Limb (tissue), 2 donors: ENCODE measurements at regions not wholly inside any gene's neighbourhood (a gene's known extent, or its start where the extent isn't known, plus 50 kb on each side); places are given as distances from the start of the nearest gene placed in this dataset.
A peak's percentile ranks its signal among the peaks of the same experiment; 100 is the strongest.

Experiments
- DNase-seq, 2 donors: peaks; one replicate each; pipeline ENCODE4 v3.0.0-alpha.2; 2016; ENCODE audit errors: extremely low spot score in 2 of 2

DNA sequence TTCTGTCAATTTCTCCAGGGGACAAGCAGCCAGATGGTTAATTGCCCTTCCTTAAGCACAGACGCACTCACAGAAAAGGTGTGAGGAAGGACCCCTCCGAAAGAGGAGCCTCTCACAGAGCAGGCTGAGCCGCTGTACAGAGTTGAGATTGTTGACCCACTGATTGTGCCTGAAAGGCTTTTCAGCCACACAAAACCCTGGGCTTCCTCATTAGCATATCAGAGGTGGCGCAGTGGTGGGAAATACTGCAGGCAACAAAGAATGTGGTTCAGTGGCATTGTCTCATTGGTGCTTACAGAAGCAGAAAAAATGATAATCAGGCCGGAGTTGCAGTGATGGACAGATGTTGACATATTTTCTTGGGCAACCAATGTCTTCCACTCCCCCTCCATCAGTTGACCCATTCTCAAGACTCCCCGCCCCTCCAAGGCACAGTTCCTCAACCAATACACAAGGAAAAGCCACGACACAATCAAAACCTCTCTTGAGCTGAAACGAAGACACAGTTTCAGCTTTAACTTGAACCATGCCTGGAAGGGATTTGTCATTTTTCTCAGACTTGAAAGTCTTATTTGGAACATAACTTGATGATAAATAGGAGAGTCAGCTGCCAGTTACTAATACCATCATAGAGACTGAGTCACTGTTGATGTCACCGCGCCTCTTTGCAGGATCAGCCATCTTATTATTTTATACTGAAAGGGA is 53.1 kb downstream of the ATXN3L start:
- no peak for DNase-seq

DNA sequence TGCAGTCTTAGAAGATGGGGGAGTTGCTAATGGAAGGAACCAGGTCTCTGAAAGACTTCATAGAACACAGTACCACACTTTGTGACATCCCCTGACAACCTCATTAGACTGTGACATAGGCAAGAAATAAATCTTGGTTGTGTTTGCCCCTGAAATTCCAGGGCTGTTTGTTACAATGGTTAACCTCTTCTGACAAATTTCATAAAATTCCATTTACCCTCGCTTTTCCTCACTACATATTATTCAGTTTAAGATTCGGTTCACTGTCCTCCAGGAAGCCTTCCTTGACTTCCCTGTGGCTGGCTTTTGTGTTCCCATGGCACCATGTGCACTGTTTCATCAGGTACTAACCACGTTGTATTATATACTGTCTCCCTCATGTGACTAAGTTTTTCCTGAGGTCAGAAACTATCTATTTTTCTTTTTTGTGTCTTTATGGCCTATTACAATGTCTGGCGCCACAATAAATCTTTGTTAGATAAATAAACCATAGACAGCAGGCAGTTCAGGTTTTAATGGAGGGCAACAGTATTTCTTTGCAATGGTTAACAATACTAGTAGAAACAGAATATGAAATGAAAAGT is 54.2 kb downstream of the ATXN3L start:
- DNase-seq = no peak

DNA sequence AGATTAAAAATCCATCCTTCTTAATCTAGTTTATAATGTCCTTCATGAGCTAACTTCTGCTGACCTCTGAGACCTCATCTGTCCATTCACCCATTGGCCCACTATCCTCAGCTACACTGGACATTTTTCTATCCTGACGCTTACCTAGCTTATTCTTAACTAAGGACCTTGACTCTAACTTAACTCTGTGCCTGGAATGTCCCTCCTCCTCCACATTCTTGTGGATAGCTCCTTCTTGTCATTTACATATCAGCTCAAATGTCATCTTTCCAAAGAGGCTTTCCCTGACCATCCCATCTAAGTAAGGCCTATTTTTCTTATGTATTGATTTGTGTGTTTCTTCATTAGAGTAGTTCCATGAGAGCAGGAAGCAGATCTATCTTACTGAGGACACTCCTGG is 54.7 kb downstream of the ATXN3L start:
- DNase-seq = no peak

DNA sequence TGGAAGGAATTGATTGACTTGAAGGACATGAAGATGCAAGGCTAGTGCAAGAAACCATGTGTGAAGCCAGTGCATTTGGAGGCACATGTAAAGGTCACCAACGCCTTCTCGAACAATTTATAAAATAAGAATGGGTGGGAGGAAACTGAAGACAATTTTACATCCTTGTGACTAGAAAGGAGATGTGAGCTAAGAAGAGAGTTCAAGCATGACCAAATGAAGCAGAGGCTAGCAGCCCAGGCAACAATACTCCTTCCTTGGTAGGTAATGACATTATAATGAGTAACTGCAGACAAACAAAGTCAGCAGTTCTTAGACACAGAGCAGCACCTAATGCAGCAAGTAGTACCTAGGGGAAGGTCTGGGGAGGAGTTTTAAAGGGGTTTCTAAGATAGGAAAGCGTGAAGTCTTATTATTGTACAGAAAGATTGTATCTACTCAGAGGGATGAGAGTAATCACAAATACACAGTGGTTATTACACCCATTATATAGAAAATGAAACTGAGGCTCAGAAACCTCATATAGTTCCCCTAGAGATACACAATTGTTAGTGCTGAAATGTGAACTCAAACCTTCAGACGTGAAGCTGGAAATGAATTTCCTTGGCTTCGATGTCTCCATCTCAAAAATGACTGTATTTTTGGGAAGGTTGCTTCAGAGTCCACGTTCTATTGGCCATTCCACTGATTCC is 56.1 kb downstream of the ATXN3L start:
- no peak for DNase-seq

DNA sequence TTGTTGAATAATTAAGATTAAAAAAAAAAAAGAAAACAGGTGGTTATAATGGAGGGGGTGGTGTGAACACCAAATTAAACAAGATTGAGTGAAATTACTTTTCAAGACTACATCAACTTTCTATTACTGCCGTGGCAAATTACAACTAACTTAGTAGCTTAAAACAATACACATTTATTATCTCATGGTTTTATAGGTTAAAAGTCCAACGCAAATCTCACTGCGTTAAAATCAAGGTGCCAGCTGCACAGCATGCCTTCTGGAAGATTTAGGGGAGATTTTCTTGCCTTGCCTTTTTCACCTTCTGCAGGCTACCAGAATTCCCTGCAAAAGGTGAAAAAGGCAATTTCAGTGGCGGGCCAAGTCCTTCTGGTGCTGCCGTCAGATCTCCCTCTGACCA is 58.5 kb downstream of the ATXN3L start:
- DNase-seq = no peak

DNA sequence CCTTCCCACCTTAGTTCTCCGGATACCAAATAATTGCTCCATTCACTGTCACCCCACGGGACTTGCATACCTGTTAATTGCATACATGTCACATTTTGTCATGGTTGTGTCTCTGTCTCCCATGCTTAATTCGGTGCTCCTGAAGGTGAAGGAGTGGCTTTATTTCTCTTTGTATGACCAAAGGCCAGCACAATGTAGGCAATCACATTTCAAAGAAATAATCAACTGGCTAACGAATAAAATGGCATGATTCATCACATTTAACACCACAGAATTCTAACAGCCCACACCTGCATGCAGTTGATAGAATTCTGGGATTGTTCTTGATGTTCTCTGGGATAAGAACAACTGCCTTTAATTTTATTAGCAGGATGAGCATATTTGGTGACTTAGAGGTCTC is 59.3 kb downstream of the ATXN3L start:
- no peak for DNase-seq

DNA sequence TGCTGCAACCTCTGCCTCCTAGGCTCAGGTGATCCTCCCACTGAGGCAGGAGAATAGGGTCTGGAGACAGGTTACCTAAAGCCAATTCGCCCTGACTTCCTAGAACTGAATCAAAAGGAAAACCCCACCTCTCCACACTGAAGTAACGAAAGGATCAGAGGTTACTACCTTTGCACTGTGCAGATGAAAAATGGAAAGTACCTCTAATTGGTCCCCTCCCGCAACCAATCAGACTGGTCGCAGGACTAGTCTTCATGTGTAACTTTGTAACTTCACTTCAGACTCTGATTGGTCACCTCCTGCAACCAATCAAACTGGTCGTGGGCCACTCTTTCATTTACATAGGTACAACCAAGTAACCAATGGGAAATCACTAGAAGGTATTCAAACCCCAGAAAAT is 61.1 kb downstream of the ATXN3L start:
- DNase-seq = no peak

DNA sequence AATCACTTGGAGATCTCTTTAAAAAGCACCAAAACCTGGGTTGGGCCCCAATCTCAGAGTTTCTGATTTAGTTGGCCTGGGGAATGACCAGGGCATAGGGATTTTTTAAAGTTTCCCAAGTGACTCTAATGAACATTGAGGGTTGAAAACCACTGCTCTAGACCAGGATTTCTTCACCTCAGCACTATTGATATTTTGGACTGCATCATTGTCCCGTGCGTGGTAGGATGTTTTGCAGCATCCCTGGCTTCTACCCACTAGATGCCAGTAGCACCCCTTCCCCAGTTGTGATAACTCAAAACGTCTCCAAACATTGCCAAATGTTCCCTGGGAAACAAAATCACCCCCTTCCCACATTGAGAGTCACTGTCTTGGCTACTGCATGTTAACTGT is 61.8 kb downstream of the ATXN3L start:
- no peak for DNase-seq

DNA sequence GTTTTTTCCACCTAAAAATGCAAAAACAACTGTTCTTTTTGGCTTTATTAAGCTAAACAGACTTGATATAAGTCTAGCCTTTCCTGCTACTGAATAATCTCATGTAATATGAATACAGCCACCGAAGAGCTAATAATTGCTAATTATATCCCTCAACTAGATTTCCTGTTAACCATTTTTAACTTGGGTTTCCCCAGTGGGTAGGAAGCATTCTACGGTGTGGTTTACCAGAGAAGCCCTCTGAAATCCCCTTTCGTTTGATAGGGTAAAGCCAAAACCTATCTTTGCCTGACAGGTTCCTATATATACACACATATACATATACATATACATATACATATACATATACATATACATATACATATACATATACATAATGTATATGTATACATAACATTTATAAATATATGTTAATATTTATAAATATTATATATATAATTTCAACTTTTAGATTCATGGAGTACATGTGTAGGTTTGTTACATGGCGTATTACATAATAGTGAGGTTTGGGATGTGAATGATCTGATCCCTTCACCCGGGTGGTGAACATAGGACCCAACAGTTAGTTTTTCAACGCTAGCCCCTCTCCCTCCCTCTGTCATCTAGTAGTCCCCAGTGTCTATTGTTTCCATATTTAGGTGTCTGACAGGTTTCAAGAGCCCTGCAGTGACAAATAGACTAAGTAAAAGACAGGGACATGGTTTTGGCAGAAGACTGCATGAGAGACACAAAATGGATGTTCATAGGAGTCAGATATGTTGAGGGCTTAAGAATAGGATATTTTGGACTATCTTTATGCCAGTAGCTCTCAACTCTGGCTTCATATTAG is 62.4 kb downstream of the ATXN3L start:
- DNase-seq = no peak

DNA sequence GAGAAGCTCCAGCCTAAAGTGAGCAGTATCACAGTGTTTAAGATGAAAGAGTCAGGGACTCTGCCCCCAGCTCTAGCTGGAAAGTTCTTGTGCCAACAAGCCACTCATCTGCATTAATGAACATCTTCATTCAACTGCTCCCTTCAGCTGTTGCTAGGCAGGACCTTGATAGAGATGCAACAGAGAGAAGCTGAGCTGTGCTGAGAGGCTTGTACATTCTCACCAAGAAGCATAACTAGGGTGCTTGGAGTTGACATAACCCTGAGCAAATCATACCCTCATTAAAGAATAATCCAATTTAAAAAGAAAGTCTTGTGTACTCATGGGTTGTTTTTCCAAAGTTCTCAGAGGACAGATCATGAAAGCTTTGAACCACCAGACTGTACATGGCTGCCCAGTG is 63.2 kb downstream of the ATXN3L start:
- DNase-seq = no peak

DNA sequence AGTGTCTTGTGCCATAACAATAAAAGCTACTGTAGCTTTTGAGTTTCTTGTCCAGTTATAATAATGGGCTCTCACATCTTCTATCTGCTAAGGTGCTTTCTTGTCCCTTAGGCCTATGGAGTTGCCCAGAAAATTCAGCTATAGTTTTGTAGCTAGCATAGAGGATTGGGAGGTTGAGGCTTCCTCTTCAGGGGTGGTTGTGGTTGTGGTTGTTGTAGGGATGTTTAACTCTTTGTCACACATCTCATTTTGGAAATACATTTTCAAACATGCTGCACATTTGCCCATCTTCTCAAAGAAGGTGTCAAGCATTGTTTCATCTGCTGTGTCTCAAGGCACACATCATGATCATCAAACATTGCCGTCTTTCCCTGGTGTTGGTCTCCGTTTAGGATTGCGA is 65.0 kb downstream of the ATXN3L start:
- no peak for DNase-seq

DNA sequence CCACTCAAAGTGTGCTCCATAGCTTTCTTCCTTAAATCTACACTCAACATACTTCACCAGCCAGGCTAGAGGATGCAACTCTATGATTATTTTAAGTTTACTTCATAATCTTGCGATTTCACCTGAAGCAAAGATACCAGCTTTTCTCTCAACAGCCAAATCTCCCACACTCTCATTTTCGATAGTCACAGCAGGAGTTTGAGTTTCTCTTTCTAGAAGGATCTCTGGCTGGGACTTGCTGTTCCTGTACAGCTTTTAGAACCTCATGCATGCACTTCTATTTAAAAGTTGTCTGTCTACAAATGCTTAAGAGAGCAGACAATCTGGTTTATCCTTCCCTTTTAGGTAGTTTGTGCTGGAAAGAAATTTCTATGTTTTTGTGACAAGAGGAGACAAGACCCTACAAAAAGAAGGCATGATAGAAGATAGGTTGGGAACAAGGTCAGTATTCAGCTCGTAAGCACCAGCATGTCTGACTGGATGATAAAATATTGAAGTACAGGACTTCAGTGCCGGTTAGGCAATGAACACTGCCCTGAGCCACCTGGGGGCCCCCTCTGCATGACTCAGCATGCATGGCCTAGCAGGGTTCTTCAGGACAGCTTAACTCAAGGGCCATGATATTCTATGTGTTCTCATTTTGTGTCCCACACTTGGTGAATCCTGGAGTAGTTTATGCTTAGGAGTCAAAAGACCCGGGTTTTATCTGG is 65.6 kb downstream of the ATXN3L start:
- DNase-seq = no peak

DNA sequence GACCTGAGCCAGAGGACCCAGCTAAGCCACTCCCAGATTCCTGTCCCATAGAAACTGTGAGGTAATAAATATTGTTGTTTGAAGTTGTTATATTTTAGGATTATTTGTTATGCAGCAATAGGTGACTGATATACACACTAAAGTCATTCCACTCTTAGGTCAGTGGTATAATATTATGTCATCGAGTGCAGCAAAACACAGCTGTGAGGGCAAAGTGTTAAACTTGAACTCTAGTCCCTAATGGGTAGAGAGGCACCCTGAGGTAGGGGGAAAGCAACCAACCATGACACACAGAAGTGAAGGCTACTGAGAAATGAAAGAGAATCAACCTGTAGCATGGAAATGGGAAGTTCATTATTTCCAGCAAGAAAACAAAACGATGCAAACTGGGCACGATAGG is 66.6 kb downstream of the ATXN3L start:
- no peak for DNase-seq

DNA sequence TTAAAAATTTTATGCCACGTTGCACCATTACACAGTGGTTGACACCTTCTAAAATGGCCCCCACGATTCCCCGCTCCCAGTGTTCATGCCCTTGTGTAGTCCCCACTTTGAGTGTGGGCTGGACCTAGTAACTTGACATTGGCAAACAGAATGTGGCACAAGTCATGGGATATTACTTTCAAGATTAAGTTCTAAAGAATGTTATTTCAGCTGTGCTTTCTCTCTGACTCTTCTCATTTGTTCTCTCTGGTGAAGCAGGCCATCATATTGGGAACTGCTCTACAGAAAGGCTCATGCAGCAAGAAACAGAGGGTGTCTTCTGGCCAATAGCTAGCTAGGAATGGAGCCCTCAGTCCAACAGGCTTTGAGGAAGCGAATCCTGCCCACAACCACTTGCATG is 67.1 kb downstream of the ATXN3L start:
- DNase-seq = no peak

DNA sequence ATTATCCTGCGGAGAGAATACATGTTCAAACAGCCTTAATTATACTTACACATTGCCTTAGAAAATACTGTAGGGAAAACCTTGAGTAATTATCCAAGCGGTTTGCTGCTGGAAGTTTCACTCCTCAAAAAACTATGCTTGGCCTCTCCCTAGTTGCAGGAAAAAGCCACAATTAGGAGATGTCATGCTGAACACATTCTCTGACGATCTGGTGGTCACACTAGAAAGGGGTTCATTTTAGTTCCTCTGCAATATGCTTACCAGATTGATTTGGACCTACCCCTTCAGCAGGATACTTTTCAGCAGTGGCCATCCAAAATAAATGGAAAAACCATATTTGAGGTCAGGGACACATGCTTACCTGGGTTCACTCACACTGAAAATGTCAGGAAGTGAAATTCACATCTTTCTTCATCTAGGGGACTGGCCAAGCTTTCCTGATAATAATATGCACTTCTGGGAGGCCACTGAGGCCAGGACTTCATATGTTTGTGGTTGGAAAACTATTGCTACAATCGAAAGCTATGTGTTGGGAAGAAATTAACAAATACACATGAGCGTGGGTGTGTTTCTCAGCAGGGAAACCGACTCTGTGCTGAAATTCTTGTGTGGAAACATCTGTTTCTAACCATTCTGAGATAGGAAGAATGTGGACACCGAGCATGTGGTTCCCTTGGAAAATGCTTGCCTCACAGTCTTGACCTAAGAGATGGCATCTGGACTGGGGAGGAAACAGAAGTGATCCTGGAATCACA is 68.8 kb downstream of the ATXN3L start:
- DNase-seq = peak in 1 of 2 donors; percentile 21

DNA sequence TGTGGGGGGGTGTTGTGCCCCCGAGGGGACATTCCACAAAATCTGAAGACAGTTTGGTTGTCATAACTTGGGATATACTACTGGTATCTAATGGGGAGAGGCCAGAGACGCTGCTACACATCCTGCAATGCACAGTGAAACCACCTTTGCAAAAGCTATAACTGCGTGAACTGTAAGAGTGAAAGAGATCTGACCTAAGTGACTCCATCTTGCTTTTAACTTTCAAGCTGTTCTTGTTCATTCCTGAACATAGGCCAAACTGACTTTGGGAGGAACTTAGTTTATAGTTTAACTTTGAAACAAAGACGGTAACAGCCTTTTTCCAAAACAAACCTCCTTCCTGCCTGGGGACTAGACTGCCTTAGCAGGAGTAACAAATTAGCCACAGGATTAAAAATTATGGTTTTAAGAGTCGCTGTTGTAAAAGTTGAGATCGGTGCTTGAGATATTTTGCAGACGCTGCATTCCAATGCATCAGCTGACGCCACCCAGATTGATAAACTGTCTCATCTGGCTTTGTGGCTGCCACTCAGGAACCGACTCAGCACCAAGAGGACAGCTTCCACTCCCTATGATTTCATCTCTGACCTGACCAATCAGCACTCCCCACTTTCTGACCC is 70.9 kb downstream of the ATXN3L start:
- DNase-seq = no peak

DNA sequence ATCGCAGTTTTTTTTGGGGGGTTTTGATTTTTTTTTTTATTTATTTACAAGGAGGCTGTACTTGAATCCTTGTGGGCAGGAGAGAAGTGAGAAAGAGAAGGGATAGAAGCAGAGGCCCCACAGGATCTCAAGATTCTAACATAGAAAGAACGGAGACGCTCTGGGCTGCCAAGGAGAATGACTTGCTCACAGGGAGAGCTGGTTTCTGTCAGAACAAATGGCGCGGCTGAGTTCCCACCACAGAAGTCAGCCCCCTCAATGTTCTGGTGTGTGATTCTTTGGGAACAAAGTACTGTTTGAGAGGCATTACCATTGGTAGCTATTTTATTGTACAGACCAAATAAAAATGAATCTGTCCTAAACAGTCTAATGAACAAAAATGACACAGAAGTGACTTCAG is 80.6 kb downstream of the ATXN3L start:
- no peak for DNase-seq

DNA sequence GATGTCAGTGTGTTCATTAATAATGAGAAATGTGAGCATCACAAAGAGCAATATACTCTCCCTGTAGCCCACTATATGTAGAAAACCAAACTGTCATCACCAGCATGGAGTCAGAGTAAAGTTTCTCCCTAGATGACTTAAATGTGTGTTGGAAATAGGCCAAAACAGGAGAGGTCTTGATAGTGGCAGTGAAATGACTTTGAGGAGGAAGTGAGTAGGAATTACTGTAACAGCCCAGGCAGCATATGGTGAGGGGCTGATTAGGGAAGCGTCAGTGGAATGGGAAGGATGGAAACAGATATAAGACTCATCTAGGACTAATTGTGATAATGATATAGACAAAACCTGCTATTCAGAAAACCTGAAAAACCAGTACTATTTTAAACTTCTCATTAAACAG is 83.9 kb downstream of the ATXN3L start:
- DNase-seq = no peak

DNA sequence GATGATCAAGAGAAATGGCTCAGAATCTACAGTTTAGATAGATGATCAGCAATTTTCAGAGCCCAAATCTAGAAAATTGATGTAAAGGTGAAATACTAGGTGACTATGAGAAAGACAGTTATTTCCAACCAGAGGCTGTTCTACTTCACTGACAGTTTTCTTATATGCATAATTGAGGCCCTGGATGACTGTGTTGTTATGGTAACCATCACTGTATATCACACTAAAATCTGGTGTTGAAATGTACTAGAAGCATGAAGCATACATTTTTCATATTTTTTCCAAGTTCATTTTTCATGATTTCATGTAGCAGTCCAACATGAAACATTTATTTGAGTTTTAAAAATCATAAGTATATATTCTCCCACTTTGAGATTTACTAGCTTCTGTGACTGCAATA is 87.4 kb downstream of the ATXN3L start:
- DNase-seq = no peak

DNA sequence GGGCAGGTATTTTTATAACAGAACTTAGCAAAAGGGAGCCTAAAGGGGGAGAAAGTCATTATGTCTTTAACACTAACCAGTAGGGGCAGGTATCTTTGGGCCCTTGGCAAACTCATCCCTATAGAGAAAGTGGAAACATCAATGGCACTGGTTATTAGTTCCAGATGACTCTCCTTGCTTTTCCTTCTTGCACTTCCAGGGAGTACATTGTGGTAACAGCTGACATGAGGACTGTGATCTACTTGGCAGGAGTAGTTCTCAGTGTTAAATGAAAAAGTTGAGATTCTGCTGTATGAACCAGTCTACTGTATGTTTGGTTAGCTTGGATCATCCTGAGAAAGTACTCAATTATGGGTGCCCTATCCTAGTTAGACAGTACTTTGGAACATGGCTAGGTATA is 93.6 kb downstream of the ATXN3L start:
- no peak for DNase-seq
